ENCODE measurements at regions not wholly inside any gene's neighbourhood (a gene's known extent, or its start where the extent isn't known, plus 50 kb on each side); places are given as distances from the start of the nearest gene placed in this dataset.
"Not testable (repeated sequence)": the region's sequence is repeated elsewhere in the genome, so short reads cannot be mapped to it uniquely, and the experiment has no call there.

DNA sequence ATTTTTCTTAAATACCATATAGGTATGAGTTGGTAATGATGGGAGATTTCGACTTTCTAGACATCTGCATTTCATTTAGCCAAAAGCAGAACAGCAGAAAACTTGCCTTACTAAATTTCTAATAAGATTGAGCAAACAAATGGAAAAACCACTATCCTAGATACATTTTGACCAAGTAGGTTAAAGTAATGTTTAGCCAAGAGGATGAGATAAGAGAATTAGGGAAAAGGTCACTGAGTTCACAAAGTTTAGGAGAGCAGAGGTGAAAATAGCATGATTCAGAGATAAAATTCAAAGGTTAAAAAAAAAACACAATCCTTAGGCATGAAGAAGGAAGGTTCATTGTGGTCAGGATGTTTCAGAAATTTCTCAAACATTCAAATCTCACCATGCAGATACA is 450.3 kb downstream of the CD83 start:
- FAIRE-seq (no peak), DNase-seq (ENCODE audit: low read depth) (no peak)
- Histone ChIP-seq H3K27me3 (ENCODE audit: insufficient read depth, low read length) (no peaks in the 10 kb centered on the region), H3K9me3 (ENCODE audit: insufficient read depth, low read depth, low read length) (no peaks in the 10 kb centered on the region), H3K4me1 (ENCODE audit: insufficient read depth, low read length) (no peaks in the 10 kb centered on the region), H3K4me3 (ENCODE audit: insufficient read depth, low read depth, low read length) (no peak overlapping the region), H3K9ac (ENCODE audit: low read length) (no peak overlapping the region), H3K79me2 (ENCODE audit: insufficient read depth, low read length) (no peaks in the 10 kb centered on the region), H2AFZ (ENCODE audit: low read depth, low read length) (no peak overlapping the region), H4K20me1 (ENCODE audit: insufficient read depth, low read length) (no peaks in the 10 kb centered on the region), H3K36me3 (ENCODE audit: insufficient read depth, low read length) (no peaks in the 10 kb centered on the region), H3K4me2 (ENCODE audit: low read length) (no peak overlapping the region), H3K27ac (ENCODE audit: low read depth, low read length) (no peak overlapping the region)
- Mint-ChIP-seq H3K4me3 (ENCODE audit: unreplicated experiment) (no peak overlapping the region), H3K27me3 (ENCODE audit: low read depth, unreplicated experiment) (peaks cover 21% of the 10 kb centered on the region), H3K4me1 (ENCODE audit: low read depth, unreplicated experiment) (no peaks in the 10 kb centered on the region), H3K9me3 (ENCODE audit: unreplicated experiment) (peaks cover 10% of the 10 kb centered on the region), H3K36me3 (ENCODE audit: low read depth, unreplicated experiment) (no peaks in the 10 kb centered on the region), H3K27ac (ENCODE audit: unreplicated experiment) (no peak overlapping the region)
- TF ChIP-seq, protein P1, sequence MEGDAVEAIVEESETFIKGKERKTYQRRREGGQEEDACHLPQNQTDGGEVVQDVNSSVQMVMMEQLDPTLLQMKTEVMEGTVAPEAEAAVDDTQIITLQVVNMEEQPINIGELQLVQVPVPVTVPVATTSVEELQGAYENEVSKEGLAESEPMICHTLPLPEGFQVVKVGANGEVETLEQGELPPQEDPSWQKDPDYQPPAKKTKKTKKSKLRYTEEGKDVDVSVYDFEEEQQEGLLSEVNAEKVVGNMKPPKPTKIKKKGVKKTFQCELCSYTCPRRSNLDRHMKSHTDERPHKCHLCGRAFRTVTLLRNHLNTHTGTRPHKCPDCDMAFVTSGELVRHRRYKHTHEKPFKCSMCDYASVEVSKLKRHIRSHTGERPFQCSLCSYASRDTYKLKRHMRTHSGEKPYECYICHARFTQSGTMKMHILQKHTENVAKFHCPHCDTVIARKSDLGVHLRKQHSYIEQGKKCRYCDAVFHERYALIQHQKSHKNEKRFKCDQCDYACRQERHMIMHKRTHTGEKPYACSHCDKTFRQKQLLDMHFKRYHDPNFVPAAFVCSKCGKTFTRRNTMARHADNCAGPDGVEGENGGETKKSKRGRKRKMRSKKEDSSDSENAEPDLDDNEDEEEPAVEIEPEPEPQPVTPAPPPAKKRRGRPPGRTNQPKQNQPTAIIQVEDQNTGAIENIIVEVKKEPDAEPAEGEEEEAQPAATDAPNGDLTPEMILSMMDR (IDR thresholded peaks at IDR 0.05; ENCODE audit: insufficient read depth, low read depth, low read length) = no peak
- TF ChIP-seq EZH2 (IDR thresholded peaks at IDR 0.05; ENCODE audit: insufficient read depth, low read length) = no peak

DNA sequence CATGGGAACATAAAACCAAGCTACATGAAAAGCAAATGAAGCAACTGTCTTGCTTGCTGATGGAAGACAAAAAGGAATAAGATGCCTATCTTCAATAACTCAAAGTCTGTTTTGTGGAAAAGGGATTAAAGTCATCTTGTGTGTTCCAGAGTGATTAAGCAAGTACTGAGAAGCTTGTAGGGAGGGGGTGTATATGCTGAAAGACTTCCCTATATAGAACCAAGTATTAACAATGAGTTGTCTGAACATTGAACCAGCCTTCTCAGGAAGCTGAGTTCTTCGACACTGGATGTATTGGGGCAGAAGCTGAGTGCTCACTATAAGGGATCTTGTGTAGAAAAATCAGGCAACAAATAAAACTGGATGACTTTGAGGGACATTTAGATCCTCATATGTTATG is 451.8 kb downstream of the CD83 start:
- no peaks in the 10 kb centered on the region for H4K20me1 ChIP-seq (ENCODE audit: insufficient read depth, low read length)
- H3K27me3 Mint-ChIP-seq (ENCODE audit: low read depth, unreplicated experiment) = peaks cover 27% of the 10 kb centered on the region
- no peak overlapping the region for H3K4me2 ChIP-seq (ENCODE audit: low read length)
- H3K27ac ChIP-seq (ENCODE audit: low read depth, low read length) = no peak overlapping the region
- no peak overlapping the region for H3K27ac Mint-ChIP-seq (ENCODE audit: unreplicated experiment)
- no peak overlapping the region for H3K4me3 Mint-ChIP-seq (ENCODE audit: unreplicated experiment)
- H3K9ac ChIP-seq (ENCODE audit: low read length) = no peak overlapping the region
- no peak overlapping the region for H3K4me3 ChIP-seq (ENCODE audit: insufficient read depth, low read depth, low read length)
- DNase-seq (ENCODE audit: low read depth) (no peak), FAIRE-seq (no peak)
- no peaks in the 10 kb centered on the region for H3K27me3 ChIP-seq (ENCODE audit: insufficient read depth, low read length)
- H3K4me1 ChIP-seq (ENCODE audit: insufficient read depth, low read length) = no peaks in the 10 kb centered on the region
- no peaks in the 10 kb centered on the region for H3K79me2 ChIP-seq (ENCODE audit: insufficient read depth, low read length)
- no peak overlapping the region for H2AFZ ChIP-seq (ENCODE audit: low read depth, low read length)
- no peaks in the 10 kb centered on the region for H3K9me3 ChIP-seq (ENCODE audit: insufficient read depth, low read depth, low read length)
- H3K9me3 Mint-ChIP-seq (ENCODE audit: unreplicated experiment) = peaks cover 13% of the 10 kb centered on the region
- no peaks in the 10 kb centered on the region for H3K4me1 Mint-ChIP-seq (ENCODE audit: low read depth, unreplicated experiment)
- no peaks in the 10 kb centered on the region for H3K36me3 Mint-ChIP-seq (ENCODE audit: low read depth, unreplicated experiment)
- TF ChIP-seq, protein P1 (IDR thresholded peaks at IDR 0.05; ENCODE audit: insufficient read depth, low read depth, low read length) = no peak
- TF ChIP-seq EZH2 (IDR thresholded peaks at IDR 0.05; ENCODE audit: insufficient read depth, low read length) = no peak
- no peaks in the 10 kb centered on the region for H3K36me3 ChIP-seq (ENCODE audit: insufficient read depth, low read length)

DNA sequence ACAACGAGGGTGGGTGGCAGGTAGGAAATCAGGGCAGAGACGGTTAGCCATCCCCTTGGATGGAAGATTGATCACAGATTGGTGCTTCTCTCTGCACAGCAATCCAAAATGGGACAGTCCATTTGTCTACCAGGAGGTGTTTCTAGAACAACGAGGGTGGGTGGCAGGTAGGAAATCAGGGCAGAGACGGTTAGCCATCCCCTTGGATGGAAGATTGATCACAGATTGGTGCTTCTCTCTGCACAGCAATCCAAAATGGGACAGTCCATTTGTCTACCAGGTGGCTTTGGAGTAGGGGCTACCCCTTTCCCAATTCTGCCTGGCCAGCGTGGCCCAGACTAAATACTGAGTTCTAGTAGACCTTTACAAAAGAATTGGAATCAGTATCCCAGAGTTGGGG is 452.3 kb downstream of the CD83 start:
- not testable (repeated sequence) for H3K4me1 ChIP-seq (ENCODE audit: insufficient read depth, low read length); H3K27me3 ChIP-seq (ENCODE audit: insufficient read depth, low read length); DNase-seq (ENCODE audit: low read depth); H3K4me3 Mint-ChIP-seq (ENCODE audit: unreplicated experiment); H3K9ac ChIP-seq (ENCODE audit: low read length); H3K36me3 Mint-ChIP-seq (ENCODE audit: low read depth, unreplicated experiment); H3K79me2 ChIP-seq (ENCODE audit: insufficient read depth, low read length); H2AFZ ChIP-seq (ENCODE audit: low read depth, low read length); H3K9me3 ChIP-seq (ENCODE audit: insufficient read depth, low read depth, low read length); H3K36me3 ChIP-seq (ENCODE audit: insufficient read depth, low read length); H3K4me3 ChIP-seq (ENCODE audit: insufficient read depth, low read depth, low read length); H3K4me1 Mint-ChIP-seq (ENCODE audit: low read depth, unreplicated experiment); H3K27ac Mint-ChIP-seq (ENCODE audit: unreplicated experiment); H3K27ac ChIP-seq (ENCODE audit: low read depth, low read length); H4K20me1 ChIP-seq (ENCODE audit: insufficient read depth, low read length); FAIRE-seq; H3K4me2 ChIP-seq (ENCODE audit: low read length)
- Mint-ChIP-seq H3K9me3 (ENCODE audit: unreplicated experiment) (peaks cover 11% of the 10 kb centered on the region), H3K27me3 (ENCODE audit: low read depth, unreplicated experiment) (peaks cover 30% of the 10 kb centered on the region)
